HG03439 (cell line): ENCODE measurements at regions not wholly inside any gene's neighbourhood (a gene's known extent, or its start where the extent isn't known, plus 50 kb on each side); places are given as distances from the start of the nearest gene placed in this dataset.
"Not testable (repeated sequence)": the region's sequence is repeated elsewhere in the genome, so short reads cannot be mapped to it uniquely, and the experiment has no call there.

ENCODE experiments used
- ATAC-seq: cut with Tn5 transposase; IDR thresholded peaks from one replicate; pipeline ENCODE4 v1.9.1; 2021; ENCODE audit warnings: mild to moderate bottlenecking, moderate library complexity; ENCODE audit not compliant: unreplicated experiment

- not testable (repeated sequence) for ATAC-seq
Measured at GRCh38 chr1:220412382-220412781, 115.6 kb upstream of the MARK1 start.

GRCh38 chr1:220410611-220411010, 117.3 kb upstream of the MARK1 start:
- no peak for ATAC-seq

- no peak for ATAC-seq
Measured at GRCh38 chr1:220409771-220410595, 118.0 kb upstream of the MARK1 start.

- no peak for ATAC-seq
Measured at GRCh38 chr1:220407191-220407590, 120.7 kb upstream of the MARK1 start.

GRCh38 chr1:220398238-220398637, 126.0 kb upstream of the RAB3GAP2 start:
- ATAC-seq: no peak

GRCh38 chr1:220391491-220391890, 119.2 kb upstream of the RAB3GAP2 start:
- ATAC-seq: no peak

- ATAC-seq: no peak
Measured at GRCh38 chr1:220389634-220390033, 117.4 kb upstream of the RAB3GAP2 start.

GRCh38 chr1:220386494-220387195, 114.4 kb upstream of the RAB3GAP2 start:
- no peak for ATAC-seq

GRCh38 chr1:220385158-220385557, 112.9 kb upstream of the RAB3GAP2 start:
- ATAC-seq: no peak

GRCh38 chr1:220382994-220383393, 110.7 kb upstream of the RAB3GAP2 start:
- no peak for ATAC-seq

- no peak for ATAC-seq
Measured at GRCh38 chr1:220380885-220381284, 108.6 kb upstream of the RAB3GAP2 start.

- no peak for ATAC-seq
Measured at GRCh38 chr1:220378571-220379302, 106.5 kb upstream of the RAB3GAP2 start.

- no peak for ATAC-seq
Measured at GRCh38 chr1:220375715-220376114, 103.5 kb upstream of the RAB3GAP2 start.

- no peak for ATAC-seq
Measured at GRCh38 chr1:220374449-220374848, 102.2 kb upstream of the RAB3GAP2 start.

GRCh38 chr1:220372451-220372850, 100.2 kb upstream of the RAB3GAP2 start:
- no peak for ATAC-seq

- ATAC-seq: no peak
Measured at GRCh38 chr1:220371324-220371723, 99.1 kb upstream of the RAB3GAP2 start.

GRCh38 chr1:220370041-220370700, 97.9 kb upstream of the RAB3GAP2 start:
- no peak for ATAC-seq

GRCh38 chr1:220369511-220369910, 97.3 kb upstream of the RAB3GAP2 start:
- ATAC-seq: no peak

- no peak for ATAC-seq
Measured at GRCh38 chr1:220368352-220369265, 96.4 kb upstream of the RAB3GAP2 start.

GRCh38 chr1:220367833-220368232, 95.6 kb upstream of the RAB3GAP2 start:
- ATAC-seq: no peak
